Caco-2 (cell line): ENCODE measurements at regions not wholly inside any gene's neighbourhood (a gene's known extent, or its start where the extent isn't known, plus 50 kb on each side); places are given as distances from the start of the nearest gene placed in this dataset.

ENCODE experiments used
- BruUV-seq: library from RNA; stranded (reverse); fragments of 400-500 nt; replicated peaks from 2 replicates; lab custom pipeline; 2021; lab: Mats Ljungman, UMichigan
- CTCF ChIA-PET: fragments of 300-600 bp; sonication (Branson Sonifier 250); formaldehyde crosslinking; loops from one replicate; lab custom pipeline; 2022; ENCODE audit warnings: antibody characterized with exemption; lab: Charles Lee
- POLR2A ChIA-PET: fragments of 300-600 bp; sonication (Branson Sonifier 250); formaldehyde crosslinking; loops from one replicate; lab custom pipeline; 2022; ENCODE audit warnings: antibody characterized with exemption; lab: Charles Lee
- DNase-seq, 2 experiments: peaks; one replicate each; pipeline versions ENCODE4 v3.0.0 to v3.0.0-alpha.2; 2020 to 2022
- H3K27me3 ChIP-seq: replicated peaks from 2 replicates; pipeline ENCODE4 v1.6.0; 2011; ENCODE audit warnings: low read length; ENCODE audit not compliant: control insufficient read depth, insufficient read depth
- H3K36me3 ChIP-seq: 2 replicates; pipeline ENCODE4 v1.5.1; 2011; ENCODE audit warnings: low read length; ENCODE audit not compliant: control insufficient read depth, insufficient read depth
- H3K4me1 ChIP-seq: fragments of 250-450 bp; sonication (Bioruptor Pico); 2 replicates; pipeline ENCODE4 v1.5.1; 2020; ENCODE audit warnings: mild to moderate bottlenecking
- H3K4me3 ChIP-seq: 2 replicates; pipeline ENCODE4 v1.5.1; 2011; ENCODE audit warnings: low read depth, mild to moderate bottlenecking, control low read depth, low read length
- H3K9me3 ChIP-seq: fragments of 250-450 bp; sonication (Bioruptor Pico); 2 replicates; pipeline ENCODE4 v1.5.1; 2020; ENCODE audit warnings: mild to moderate bottlenecking, moderate library complexity
- H3K27ac Mint-ChIP-seq: one replicate; pipeline ENCODE4 v1.8.0; 2022; ENCODE audit warnings: mixed read lengths; ENCODE audit not compliant: unreplicated experiment
- H3K27me3 Mint-ChIP-seq: one replicate; pipeline ENCODE4 v1.8.0; 2022; ENCODE audit warnings: mixed read lengths; ENCODE audit not compliant: insufficient read depth, unreplicated experiment
- H3K36me3 Mint-ChIP-seq: one replicate; pipeline ENCODE4 v1.8.0; 2022; ENCODE audit warnings: mild to moderate bottlenecking, mixed read lengths; ENCODE audit not compliant: insufficient read depth, unreplicated experiment
- H3K4me1 Mint-ChIP-seq: one replicate; pipeline ENCODE4 v1.8.0; 2022; ENCODE audit warnings: low read depth, mixed read lengths; ENCODE audit not compliant: unreplicated experiment
- H3K4me3 Mint-ChIP-seq: one replicate; pipeline ENCODE4 v1.8.0; 2022; ENCODE audit warnings: mild to moderate bottlenecking, moderate library complexity, mixed read lengths; ENCODE audit not compliant: unreplicated experiment
- H3K9me3 Mint-ChIP-seq: one replicate; pipeline ENCODE4 v1.8.0; 2022; ENCODE audit warnings: mixed read lengths; ENCODE audit not compliant: unreplicated experiment
- intact Hi-C: fragments of 100-400 bp; cut with micrococcal nuclease; formaldehyde crosslinking; loops from one replicate; pipeline ENCODE4 v1.10.0; 2022; ENCODE audit not compliant: unreplicated experiment
- TF ChIP-seq, protein P1 (sequence below), 2 experiments: fragments of 200-600 bp in 1 of 2; IDR thresholded peaks; 1 replicate in 1 of 2; 2 replicates in 1 of 2; pipeline versions ENCODE4 v1.5.1 to v1.8.0; 2011 to 2022; ENCODE audit warnings: antibody characterized with exemption in 1 of 2, control low read depth in 1 of 2, inconsistent platforms in 1 of 2, low read depth in 1 of 2, low read length in 1 of 2, mild to moderate bottlenecking in 1 of 2, moderate library complexity in 1 of 2; ENCODE audit not compliant: insufficient read depth in 1 of 2, severe bottlenecking in 1 of 2, unreplicated experiment in 1 of 2

DNA sequence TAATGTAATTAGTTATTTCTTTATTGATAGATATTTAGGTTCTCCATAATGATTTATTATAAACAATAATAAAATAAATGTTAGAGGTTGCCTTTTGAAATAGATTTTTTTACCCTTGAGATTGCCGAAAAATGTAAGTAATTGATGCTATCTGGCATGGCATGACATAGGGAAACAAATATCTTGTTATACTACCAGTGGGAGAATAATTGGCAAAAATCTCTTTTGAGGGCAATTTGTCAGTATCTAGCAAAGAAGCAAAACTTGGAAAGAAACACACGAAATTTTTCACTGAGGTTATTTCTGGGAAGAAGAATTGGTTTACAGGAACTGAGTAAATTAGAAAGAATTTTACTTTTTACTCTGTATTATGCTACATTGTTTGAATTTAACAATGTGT is 547.2 kb upstream of the SETBP1 start:
- intact Hi-C loops: loop anchor here (5.0 kb wide), 1 partner anchor 194 kb away; no protein-coding TSS in a partner anchor
- Histone ChIP-seq H3K4me1 (no peaks in the 10 kb centered on the region), H3K27me3 (no peaks in the 10 kb centered on the region), H3K4me3 (no peak overlapping the region), H3K36me3 (no peaks in the 10 kb centered on the region), H3K9me3 (no peaks in the 10 kb centered on the region)
- Mint-ChIP-seq H3K36me3 (no peaks in the 10 kb centered on the region), H3K9me3 (no peaks in the 10 kb centered on the region), H3K4me3 (no peak overlapping the region), H3K27ac (no peak overlapping the region), H3K4me1 (no peaks in the 10 kb centered on the region), H3K27me3 (peaks cover 2% of the 10 kb centered on the region)
- BruUV-seq: no TSS peak
- CTCF ChIA-PET: no interaction called here
- TF ChIP-seq, protein P1, sequence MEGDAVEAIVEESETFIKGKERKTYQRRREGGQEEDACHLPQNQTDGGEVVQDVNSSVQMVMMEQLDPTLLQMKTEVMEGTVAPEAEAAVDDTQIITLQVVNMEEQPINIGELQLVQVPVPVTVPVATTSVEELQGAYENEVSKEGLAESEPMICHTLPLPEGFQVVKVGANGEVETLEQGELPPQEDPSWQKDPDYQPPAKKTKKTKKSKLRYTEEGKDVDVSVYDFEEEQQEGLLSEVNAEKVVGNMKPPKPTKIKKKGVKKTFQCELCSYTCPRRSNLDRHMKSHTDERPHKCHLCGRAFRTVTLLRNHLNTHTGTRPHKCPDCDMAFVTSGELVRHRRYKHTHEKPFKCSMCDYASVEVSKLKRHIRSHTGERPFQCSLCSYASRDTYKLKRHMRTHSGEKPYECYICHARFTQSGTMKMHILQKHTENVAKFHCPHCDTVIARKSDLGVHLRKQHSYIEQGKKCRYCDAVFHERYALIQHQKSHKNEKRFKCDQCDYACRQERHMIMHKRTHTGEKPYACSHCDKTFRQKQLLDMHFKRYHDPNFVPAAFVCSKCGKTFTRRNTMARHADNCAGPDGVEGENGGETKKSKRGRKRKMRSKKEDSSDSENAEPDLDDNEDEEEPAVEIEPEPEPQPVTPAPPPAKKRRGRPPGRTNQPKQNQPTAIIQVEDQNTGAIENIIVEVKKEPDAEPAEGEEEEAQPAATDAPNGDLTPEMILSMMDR (IDR thresholded peaks at IDR 0.05; ENCODE audit: insufficient read depth in 1 of 2, low read depth in 1 of 2, low read length in 1 of 2, severe bottlenecking in 1 of 2, unreplicated experiment in 1 of 2): no peak
- DNase-seq: no peak
- POLR2A ChIA-PET: no interaction called here

DNA sequence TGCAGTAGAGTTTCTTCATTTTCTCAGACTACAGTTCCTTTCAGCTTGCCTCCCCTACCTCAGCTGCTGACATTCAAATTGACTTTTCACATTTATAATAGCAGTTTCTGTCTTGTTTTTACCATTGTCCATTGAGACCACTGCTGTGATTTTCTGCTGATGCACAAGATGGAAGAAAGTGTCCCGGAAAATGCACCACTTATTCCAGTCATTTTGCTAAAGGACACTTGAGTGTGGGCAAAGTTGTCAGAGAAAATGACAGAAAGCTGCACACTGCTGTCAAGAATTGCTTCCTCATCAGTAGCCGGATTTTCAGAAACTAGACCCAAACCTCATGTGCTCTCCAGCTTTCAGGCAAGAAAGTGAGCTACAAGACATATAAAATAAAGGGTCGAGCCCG is 546.2 kb upstream of the SETBP1 start:
- no TSS peak for BruUV-seq
- ChIA-PET CTCF (no interaction called here), POLR2A (no interaction called here)
- Histone ChIP-seq H3K4me3 (no peak overlapping the region), H3K4me1 (no peaks in the 10 kb centered on the region), H3K27me3 (no peaks in the 10 kb centered on the region), H3K36me3 (no peaks in the 10 kb centered on the region), H3K9me3 (no peaks in the 10 kb centered on the region)
- no peaks in the 10 kb centered on the region for H3K4me1 Mint-ChIP-seq
- H3K4me3 Mint-ChIP-seq: no peak overlapping the region
- H3K27me3 Mint-ChIP-seq: peaks cover 2% of the 10 kb centered on the region
- TF ChIP-seq, protein P1 (IDR thresholded peaks at IDR 0.05; ENCODE audit: insufficient read depth in 1 of 2, low read depth in 1 of 2, low read length in 1 of 2, severe bottlenecking in 1 of 2, unreplicated experiment in 1 of 2): no peak
- H3K27ac Mint-ChIP-seq: no peak overlapping the region
- intact Hi-C loops: loop anchor here (5.0 kb wide), 1 partner anchor 193 kb away; no protein-coding TSS in a partner anchor
- no peak for DNase-seq
- H3K36me3 Mint-ChIP-seq: no peaks in the 10 kb centered on the region
- no peaks in the 10 kb centered on the region for H3K9me3 Mint-ChIP-seq

DNA sequence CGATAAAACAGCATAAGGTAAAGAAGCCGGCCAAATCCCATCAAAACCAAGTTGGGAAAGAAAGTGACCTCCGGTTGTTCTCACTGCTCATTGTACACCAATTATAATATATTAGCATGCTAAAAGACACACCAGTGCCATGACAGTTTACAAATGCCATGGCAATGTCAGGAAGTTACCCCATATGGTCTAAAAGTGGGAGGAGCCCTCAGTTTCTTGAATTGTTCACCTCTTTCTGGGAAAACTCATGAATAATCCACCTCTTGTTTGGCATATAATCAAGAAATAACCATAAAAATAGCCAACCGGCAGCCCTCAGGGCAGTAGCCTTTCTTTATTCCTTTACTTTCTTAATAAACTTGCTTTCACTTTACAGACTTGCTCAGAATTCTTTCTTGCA is 544.9 kb upstream of the SETBP1 start:
- ChIA-PET CTCF (no interaction called here), POLR2A (no interaction called here)
- no peaks in the 10 kb centered on the region for H3K4me1 ChIP-seq
- H3K27me3 ChIP-seq: no peaks in the 10 kb centered on the region
- H3K27ac Mint-ChIP-seq: no peak overlapping the region
- no peaks in the 10 kb centered on the region for H3K36me3 Mint-ChIP-seq
- intact Hi-C loops: no loop called here
- H3K4me1 Mint-ChIP-seq: no peaks in the 10 kb centered on the region
- no TSS peak for BruUV-seq
- TF ChIP-seq, protein P1 (IDR thresholded peaks at IDR 0.05; ENCODE audit: insufficient read depth in 1 of 2, low read depth in 1 of 2, low read length in 1 of 2, severe bottlenecking in 1 of 2, unreplicated experiment in 1 of 2): no peak
- H3K9me3 Mint-ChIP-seq: no peaks in the 10 kb centered on the region
- no peak for DNase-seq
- peaks cover 2% of the 10 kb centered on the region for H3K27me3 Mint-ChIP-seq
- H3K9me3 ChIP-seq: no peaks in the 10 kb centered on the region
- no peak overlapping the region for H3K4me3 Mint-ChIP-seq
- no peak overlapping the region for H3K4me3 ChIP-seq
- H3K36me3 ChIP-seq: no peaks in the 10 kb centered on the region
